Uterus (tissue), 2 donors: ENCODE measurements at regions not wholly inside any gene's neighbourhood (a gene's known extent, or its start where the extent isn't known, plus 50 kb on each side); places are given as distances from the start of the nearest gene placed in this dataset.

ENCODE experiments used
- CTCF ChIP-seq, 4 experiments: fragments of 200-600 bp in 2 of 4; fragments of 450-650 bp in 2 of 4; sonication (generic) in 2 of 4; IDR thresholded peaks; one replicate each; pipeline ENCODE4 v1.5.1; 2016 to 2019; ENCODE audit warnings: antibody characterized with exemption in 4 of 4, mild to moderate bottlenecking in 2 of 4, moderate library complexity in 1 of 4
- POLR2A ChIP-seq, 2 donors: fragments of 450-650 bp; IDR thresholded peaks; one replicate each; pipeline ENCODE4 v1.6.1; 2016; ENCODE audit warnings: antibody characterized with exemption in 2 of 2, mild to moderate bottlenecking in 1 of 2, moderate library complexity in 1 of 2

- no peak for TF ChIP-seq CTCF (IDR thresholded peaks at IDR 0.05)
- no peak for TF ChIP-seq POLR2A (IDR thresholded peaks at IDR 0.05)
These were observed 659.8 kb upstream of the KLF4 start for GRCh38 chr9:108149326-108149725.
